ENCODE measurements at regions not wholly inside any gene's neighbourhood (a gene's known extent, or its start where the extent isn't known, plus 50 kb on each side); places are given as distances from the start of the nearest gene placed in this dataset.

GRCh38 chr6:48826152-48826515, 636.9 kb downstream of the MMUT start:
- DNase-seq, result no peak
- ChIA-PET POLR2A (no interaction called here), CTCF (no interaction called here)
- no peaks in the 10 kb centered on the region for H3K36me3 Mint-ChIP-seq (ENCODE audit: low read depth)
- no peak overlapping the region for H3K4me3 Mint-ChIP-seq
- H3K9me3 Mint-ChIP-seq, result peaks cover 14% of the 10 kb centered on the region
- H3K27me3 Mint-ChIP-seq, result no peaks in the 10 kb centered on the region
- H3K27ac Mint-ChIP-seq, result no peak overlapping the region
- no peaks in the 10 kb centered on the region for H3K4me1 Mint-ChIP-seq

GRCh38 chr6:48825501-48826151, 637.4 kb downstream of the MMUT start:
- no peak for DNase-seq
- Mint-ChIP-seq H3K4me1 (no peaks in the 10 kb centered on the region), H3K4me3 (no peak overlapping the region), H3K27ac (no peak overlapping the region), H3K36me3 (ENCODE audit: low read depth) (no peaks in the 10 kb centered on the region), H3K27me3 (no peaks in the 10 kb centered on the region), H3K9me3 (peaks cover 14% of the 10 kb centered on the region)
- ChIA-PET POLR2A (no interaction called here), CTCF (no interaction called here)

GRCh38 chr6:48818052-48818412, 645.0 kb downstream of the MMUT start:
- POLR2A ChIA-PET, result no interaction called here
- Mint-ChIP-seq H3K4me3 (no peak overlapping the region), H3K4me1 (no peaks in the 10 kb centered on the region), H3K36me3 (ENCODE audit: low read depth) (no peaks in the 10 kb centered on the region), H3K27ac (no peak overlapping the region), H3K27me3 (no peaks in the 10 kb centered on the region), H3K9me3 (peaks cover under 1% of the 10 kb centered on the region)
- no peak for DNase-seq
- CTCF ChIA-PET, result no interaction called here

- no peaks in the 10 kb centered on the region for H3K27me3 Mint-ChIP-seq
- no peak for DNase-seq
- CTCF ChIA-PET, result no interaction called here
- H3K36me3 Mint-ChIP-seq (ENCODE audit: low read depth), result no peaks in the 10 kb centered on the region
- H3K9me3 Mint-ChIP-seq, result no peaks in the 10 kb centered on the region
- POLR2A ChIA-PET, result no interaction called here
- no peak overlapping the region for H3K4me3 Mint-ChIP-seq
- H3K4me1 Mint-ChIP-seq, result no peaks in the 10 kb centered on the region
- H3K27ac Mint-ChIP-seq, result no peak overlapping the region
Observed at GRCh38 chr6:48817333-48818051, 645.6 kb downstream of the MMUT start.

GRCh38 chr6:48814957-48815356, 648.1 kb downstream of the MMUT start:
- ChIA-PET CTCF (no interaction called here), POLR2A (no interaction called here)
- Mint-ChIP-seq H3K4me3 (no peak overlapping the region), H3K4me1 (no peaks in the 10 kb centered on the region), H3K9me3 (no peaks in the 10 kb centered on the region), H3K27ac (no peak overlapping the region), H3K36me3 (ENCODE audit: low read depth) (no peaks in the 10 kb centered on the region), H3K27me3 (no peaks in the 10 kb centered on the region)
- DNase-seq, result no peak

GRCh38 chr6:48813836-48814235, 649.2 kb downstream of the MMUT start:
- Mint-ChIP-seq H3K9me3 (no peaks in the 10 kb centered on the region), H3K27me3 (no peaks in the 10 kb centered on the region), H3K27ac (no peak overlapping the region), H3K4me3 (no peak overlapping the region), H3K4me1 (no peaks in the 10 kb centered on the region), H3K36me3 (ENCODE audit: low read depth) (no peaks in the 10 kb centered on the region)
- no peak for DNase-seq
- ChIA-PET CTCF (no interaction called here), POLR2A (no interaction called here)

- CTCF ChIA-PET, result no interaction called here
Observed at GRCh38 chr6:48809700-48810099, 653.4 kb downstream of the MMUT start.

GRCh38 chr6:48809245-48809644, 653.8 kb downstream of the MMUT start:
- ChIA-PET POLR2A (no interaction called here), CTCF (no interaction called here)

More at GRCh38 chr6:48809700-48810099, 653.4 kb downstream of the MMUT start:
- H3K27me3 Mint-ChIP-seq, result no peaks in the 10 kb centered on the region
- DNase-seq, result no peak
- no peaks in the 10 kb centered on the region for H3K4me1 Mint-ChIP-seq
- H3K27ac Mint-ChIP-seq, result no peak overlapping the region
- peaks cover 3% of the 10 kb centered on the region for H3K9me3 Mint-ChIP-seq
- no peak overlapping the region for H3K4me3 Mint-ChIP-seq
- POLR2A ChIA-PET, result no interaction called here
- no peaks in the 10 kb centered on the region for H3K36me3 Mint-ChIP-seq (ENCODE audit: low read depth)

GRCh38 chr6:48798296-48798695, 664.8 kb downstream of the MMUT start:
- Mint-ChIP-seq H3K27ac (no peak overlapping the region), H3K9me3 (peaks cover 4% of the 10 kb centered on the region), H3K36me3 (ENCODE audit: low read depth) (no peaks in the 10 kb centered on the region), H3K4me1 (no peaks in the 10 kb centered on the region), H3K4me3 (no peak overlapping the region), H3K27me3 (no peaks in the 10 kb centered on the region)
- no peak for DNase-seq
- ChIA-PET CTCF (no interaction called here), POLR2A (no interaction called here)

More at GRCh38 chr6:48809245-48809644, 653.8 kb downstream of the MMUT start:
- H3K27me3 Mint-ChIP-seq, result no peaks in the 10 kb centered on the region
- no peak overlapping the region for H3K4me3 Mint-ChIP-seq
- no peak for DNase-seq
- H3K9me3 Mint-ChIP-seq, result peaks cover 3% of the 10 kb centered on the region
- no peak overlapping the region for H3K27ac Mint-ChIP-seq
- H3K4me1 Mint-ChIP-seq, result no peaks in the 10 kb centered on the region
- no peaks in the 10 kb centered on the region for H3K36me3 Mint-ChIP-seq (ENCODE audit: low read depth)

- no peak for DNase-seq
- Mint-ChIP-seq H3K27ac (no peak overlapping the region), H3K9me3 (no peaks in the 10 kb centered on the region), H3K36me3 (ENCODE audit: low read depth) (no peaks in the 10 kb centered on the region), H3K4me3 (no peak overlapping the region), H3K27me3 (no peaks in the 10 kb centered on the region), H3K4me1 (no peaks in the 10 kb centered on the region)
- ChIA-PET CTCF (no interaction called here), POLR2A (no interaction called here)
Observed at GRCh38 chr6:48782225-48782624, 671.2 kb upstream of the PTCHD4 start.

GRCh38 chr6:48777411-48777810, 666.4 kb upstream of the PTCHD4 start:
- Mint-ChIP-seq H3K27ac (no peak overlapping the region), H3K36me3 (ENCODE audit: low read depth) (no peaks in the 10 kb centered on the region), H3K4me3 (no peak overlapping the region), H3K27me3 (no peaks in the 10 kb centered on the region), H3K4me1 (no peaks in the 10 kb centered on the region), H3K9me3 (no peaks in the 10 kb centered on the region)
- ChIA-PET CTCF (no interaction called here), POLR2A (no interaction called here)
- no peak for DNase-seq

- H3K27me3 Mint-ChIP-seq, result no peaks in the 10 kb centered on the region
- no peak overlapping the region for H3K27ac Mint-ChIP-seq
- ChIA-PET POLR2A (no interaction called here), CTCF (no interaction called here)
- no peaks in the 10 kb centered on the region for H3K36me3 Mint-ChIP-seq (ENCODE audit: low read depth)
- no peaks in the 10 kb centered on the region for H3K4me1 Mint-ChIP-seq
- no peak overlapping the region for H3K4me3 Mint-ChIP-seq
- no peak for DNase-seq
- H3K9me3 Mint-ChIP-seq, result no peaks in the 10 kb centered on the region
Observed at GRCh38 chr6:48775157-48775556, 664.2 kb upstream of the PTCHD4 start.

- Mint-ChIP-seq H3K27ac (no peak overlapping the region), H3K27me3 (no peaks in the 10 kb centered on the region), H3K4me1 (no peaks in the 10 kb centered on the region), H3K9me3 (no peaks in the 10 kb centered on the region), H3K4me3 (no peak overlapping the region), H3K36me3 (ENCODE audit: low read depth) (no peaks in the 10 kb centered on the region)
- POLR2A ChIA-PET, result no interaction called here
- CTCF ChIA-PET, result no interaction called here
- DNase-seq, result no peak
Observed at GRCh38 chr6:48774276-48774675, 663.3 kb upstream of the PTCHD4 start.

- Mint-ChIP-seq H3K4me1 (no peaks in the 10 kb centered on the region), H3K9me3 (no peaks in the 10 kb centered on the region), H3K36me3 (ENCODE audit: low read depth) (no peaks in the 10 kb centered on the region), H3K4me3 (no peak overlapping the region), H3K27ac (no peak overlapping the region), H3K27me3 (no peaks in the 10 kb centered on the region)
- CTCF ChIA-PET, result interaction anchor here (0.6 to 1.9 kb wide), 2 partner anchors 581 to 978 kb away, joined by 4 to 5 read pairs; no protein-coding TSS in a partner anchor
- POLR2A ChIA-PET, result no interaction called here
- no peak for DNase-seq
Observed at GRCh38 chr6:48766349-48766748, 655.4 kb upstream of the PTCHD4 start.

Data from activated CD4-positive, alpha-beta memory T cell treated with anti-CD3 and anti-CD28 coated beads, Interleukin-2, amount 10 ng/mL, durations not matched to agents 7 days and 5 days (primary cell).